ENCODE measurements at regions not wholly inside any gene's neighbourhood (a gene's known extent, or its start where the extent isn't known, plus 50 kb on each side); places are given as distances from the start of the nearest gene placed in this dataset.

DNA sequence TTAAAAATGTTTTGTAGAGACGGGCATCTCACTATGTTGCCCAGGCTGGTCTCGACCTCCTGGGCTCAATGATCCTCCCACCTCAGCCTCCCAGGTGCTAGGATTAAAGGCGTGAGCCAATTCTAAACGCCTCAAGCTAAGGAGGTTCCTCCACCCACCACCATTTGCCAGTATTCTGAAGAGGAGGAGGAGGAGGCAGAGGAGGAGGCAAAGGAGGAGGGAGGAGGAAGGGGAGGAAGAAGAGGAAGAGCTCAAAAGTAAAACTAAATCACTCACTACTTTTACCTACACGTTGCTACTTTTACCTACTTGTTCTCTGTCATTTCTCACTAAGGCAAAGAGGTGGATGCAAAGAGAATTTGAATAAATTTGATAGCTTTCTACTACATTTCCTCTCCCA is 63.6 kb upstream of the ARID1B start:
- H3K27me3 Mint-ChIP-seq (ENCODE audit: insufficient read depth, low read depth): no peaks in the 10 kb centered on the region
- TF ChIP-seq EZH2phosphoT487 (IDR thresholded peaks at IDR 0.05): no peak
- no peak for TF ChIP-seq EZH2 (IDR thresholded peaks at IDR 0.05)
- TF ChIP-seq, protein P1, sequence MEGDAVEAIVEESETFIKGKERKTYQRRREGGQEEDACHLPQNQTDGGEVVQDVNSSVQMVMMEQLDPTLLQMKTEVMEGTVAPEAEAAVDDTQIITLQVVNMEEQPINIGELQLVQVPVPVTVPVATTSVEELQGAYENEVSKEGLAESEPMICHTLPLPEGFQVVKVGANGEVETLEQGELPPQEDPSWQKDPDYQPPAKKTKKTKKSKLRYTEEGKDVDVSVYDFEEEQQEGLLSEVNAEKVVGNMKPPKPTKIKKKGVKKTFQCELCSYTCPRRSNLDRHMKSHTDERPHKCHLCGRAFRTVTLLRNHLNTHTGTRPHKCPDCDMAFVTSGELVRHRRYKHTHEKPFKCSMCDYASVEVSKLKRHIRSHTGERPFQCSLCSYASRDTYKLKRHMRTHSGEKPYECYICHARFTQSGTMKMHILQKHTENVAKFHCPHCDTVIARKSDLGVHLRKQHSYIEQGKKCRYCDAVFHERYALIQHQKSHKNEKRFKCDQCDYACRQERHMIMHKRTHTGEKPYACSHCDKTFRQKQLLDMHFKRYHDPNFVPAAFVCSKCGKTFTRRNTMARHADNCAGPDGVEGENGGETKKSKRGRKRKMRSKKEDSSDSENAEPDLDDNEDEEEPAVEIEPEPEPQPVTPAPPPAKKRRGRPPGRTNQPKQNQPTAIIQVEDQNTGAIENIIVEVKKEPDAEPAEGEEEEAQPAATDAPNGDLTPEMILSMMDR (IDR thresholded peaks at IDR 0.05): no peak

GRCh38 chr6:156710479-156710878 is 66.7 kb upstream of the ARID1B start:
- Histone ChIP-seq H3K4me3 (no peak overlapping the region), H3K27ac (no peak overlapping the region), H3K9ac (no peak overlapping the region), H3K4me1 (no peaks in the 10 kb centered on the region), H2AFZ (replicated peaks) (no peak overlapping the region), H3K79me2 (ENCODE audit: low read depth) (no peaks in the 10 kb centered on the region), H3K27me3 (no peaks in the 10 kb centered on the region), H3K4me2 (no peak overlapping the region), H3K36me3 (no peaks in the 10 kb centered on the region), H4K20me1 (ENCODE audit: low read depth) (no peaks in the 10 kb centered on the region), H3K9me3 (ENCODE audit: low read depth) (no peaks in the 10 kb centered on the region), H3F3A (ENCODE audit: low read depth) (no peaks in the 10 kb centered on the region)
- TF ChIP-seq, protein P1 (IDR thresholded peaks at IDR 0.05): no peak
- TF ChIP-seq EZH2phosphoT487 (IDR thresholded peaks at IDR 0.05) (no peak), EZH2 (IDR thresholded peaks at IDR 0.05) (no peak)
- H3K4me1 Mint-ChIP-seq: no peaks in the 10 kb centered on the region
- H3K27ac Mint-ChIP-seq: no peak overlapping the region
- no peaks in the 10 kb centered on the region for H3K9me3 Mint-ChIP-seq
- DNase-seq (ENCODE audit: low spot score): no peak
- H3K36me3 Mint-ChIP-seq: no peaks in the 10 kb centered on the region
- no peaks in the 10 kb centered on the region for H3K27me3 Mint-ChIP-seq (ENCODE audit: insufficient read depth, low read depth)
- no peak overlapping the region for H3K4me3 Mint-ChIP-seq

More for the DNA sequence above, 63.6 kb upstream of the ARID1B start:
- H3K9me3 Mint-ChIP-seq: no peaks in the 10 kb centered on the region
- no peaks in the 10 kb centered on the region for H3F3A ChIP-seq (ENCODE audit: low read depth)
- no peak overlapping the region for H3K4me3 ChIP-seq
- no peak overlapping the region for H3K27ac Mint-ChIP-seq
- H3K4me3 Mint-ChIP-seq: no peak overlapping the region
- no peaks in the 10 kb centered on the region for H3K36me3 Mint-ChIP-seq
- H3K27me3 ChIP-seq: no peaks in the 10 kb centered on the region
- no peaks in the 10 kb centered on the region for H3K9me3 ChIP-seq (ENCODE audit: low read depth)
- no peak overlapping the region for H2AFZ ChIP-seq (replicated peaks)
- no peaks in the 10 kb centered on the region for H3K4me1 ChIP-seq
- no peaks in the 10 kb centered on the region for H3K36me3 ChIP-seq
- DNase-seq (ENCODE audit: low spot score): no peak
- no peaks in the 10 kb centered on the region for H3K79me2 ChIP-seq (ENCODE audit: low read depth)
- no peak overlapping the region for H3K9ac ChIP-seq
- H4K20me1 ChIP-seq (ENCODE audit: low read depth): no peaks in the 10 kb centered on the region
- no peak overlapping the region for H3K27ac ChIP-seq
- H3K4me1 Mint-ChIP-seq: peaks cover under 1% of the 10 kb centered on the region
- H3K4me2 ChIP-seq: no peak overlapping the region

DNA sequence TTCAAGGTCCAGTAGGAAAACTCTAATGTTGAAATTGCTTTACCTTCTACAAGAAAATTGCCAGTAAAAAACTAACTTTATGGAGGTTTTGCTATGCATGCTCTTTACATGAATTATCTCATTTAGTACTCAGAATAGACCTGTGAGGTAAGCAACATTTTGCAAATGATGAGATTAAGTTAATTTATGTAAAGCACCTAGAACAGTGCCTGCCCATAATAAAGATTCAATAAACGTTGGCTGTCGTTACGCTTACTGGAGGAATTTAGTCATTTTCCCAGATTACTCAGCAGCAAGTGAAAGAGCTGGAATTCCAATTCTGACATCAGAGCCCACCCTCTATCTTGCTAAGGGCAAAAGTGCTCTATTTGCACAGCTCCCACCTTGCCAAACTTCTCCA is 69.4 kb upstream of the ARID1B start:
- H3K27me3 ChIP-seq: no peaks in the 10 kb centered on the region
- TF ChIP-seq, protein P1 (IDR thresholded peaks at IDR 0.05): no peak
- TF ChIP-seq EZH2phosphoT487 (IDR thresholded peaks at IDR 0.05): no peak
- TF ChIP-seq EZH2 (IDR thresholded peaks at IDR 0.05): no peak
- no peaks in the 10 kb centered on the region for H3K4me1 ChIP-seq
- no peak overlapping the region for H2AFZ ChIP-seq (replicated peaks)
- H3K9me3 Mint-ChIP-seq: no peaks in the 10 kb centered on the region
- H3K4me3 ChIP-seq: no peak overlapping the region
- H3K9ac ChIP-seq: no peak overlapping the region
- no peaks in the 10 kb centered on the region for H3K27me3 Mint-ChIP-seq (ENCODE audit: insufficient read depth, low read depth)
- no peaks in the 10 kb centered on the region for H3K9me3 ChIP-seq (ENCODE audit: low read depth)
- H4K20me1 ChIP-seq (ENCODE audit: low read depth): no peaks in the 10 kb centered on the region
- no peak overlapping the region for H3K4me2 ChIP-seq
- no peak overlapping the region for H3K27ac ChIP-seq
- H3F3A ChIP-seq (ENCODE audit: low read depth): no peaks in the 10 kb centered on the region
- no peaks in the 10 kb centered on the region for H3K36me3 Mint-ChIP-seq
- no peak overlapping the region for H3K27ac Mint-ChIP-seq
- H3K4me3 Mint-ChIP-seq: no peak overlapping the region
- no peaks in the 10 kb centered on the region for H3K4me1 Mint-ChIP-seq
- H3K79me2 ChIP-seq (ENCODE audit: low read depth): no peaks in the 10 kb centered on the region
- DNase-seq (ENCODE audit: low spot score): no peak
- H3K36me3 ChIP-seq: no peaks in the 10 kb centered on the region

Data from neural progenitor cell (in vitro differentiated cells).